GM21423 (cell line): ENCODE measurements at regions not wholly inside any gene's neighbourhood (a gene's known extent, or its start where the extent isn't known, plus 50 kb on each side); places are given as distances from the start of the nearest gene placed in this dataset.
"Not testable (repeated sequence)": the region's sequence is repeated elsewhere in the genome, so short reads cannot be mapped to it uniquely, and the experiment has no call there.

Experiments
- ATAC-seq: cut with Tn5 transposase; IDR thresholded peaks from one replicate; pipeline ENCODE4 v1.9.1; 2021; ENCODE audit warnings: mild to moderate bottlenecking, moderate library complexity; ENCODE audit not compliant: unreplicated experiment

GRCh38 chr4:106530821-106531220, 162.2 kb upstream of the GIMD1 start:
- ATAC-seq, result no peak

GRCh38 chr4:106530024-106530361, 161.4 kb upstream of the GIMD1 start:
- no peak for ATAC-seq

DNA sequence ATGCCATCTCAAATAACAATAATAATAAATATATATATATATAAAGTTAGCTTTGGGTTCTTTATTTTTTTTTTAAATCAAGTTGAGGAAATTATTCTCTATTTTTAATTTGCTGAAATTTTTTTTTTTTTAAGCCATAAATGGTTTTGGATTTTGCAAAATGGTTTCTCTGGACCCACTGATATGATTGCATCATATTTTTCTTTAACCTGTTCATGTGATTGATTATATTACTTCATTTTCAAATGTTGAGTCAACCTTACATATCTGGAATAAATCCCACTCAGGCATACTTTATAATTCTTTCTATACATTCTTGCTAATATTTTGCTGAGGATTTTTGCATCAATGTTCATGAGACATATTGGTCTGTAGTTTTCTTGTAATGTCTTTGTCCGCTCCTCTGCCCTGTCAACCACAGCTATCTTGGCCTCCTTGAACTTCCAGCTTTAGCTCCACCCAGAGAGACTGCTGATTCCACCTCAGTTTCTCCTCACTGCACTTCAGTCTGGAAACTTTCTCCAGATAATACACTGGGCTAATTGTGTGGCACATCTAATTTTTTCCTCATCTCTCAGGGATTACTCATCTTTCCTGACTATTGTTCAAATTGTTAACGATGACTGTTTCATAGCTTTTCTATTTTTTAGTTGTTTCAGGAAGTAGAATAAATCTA, 160.9 kb upstream of the GIMD1 start:
- no peak for ATAC-seq

DNA sequence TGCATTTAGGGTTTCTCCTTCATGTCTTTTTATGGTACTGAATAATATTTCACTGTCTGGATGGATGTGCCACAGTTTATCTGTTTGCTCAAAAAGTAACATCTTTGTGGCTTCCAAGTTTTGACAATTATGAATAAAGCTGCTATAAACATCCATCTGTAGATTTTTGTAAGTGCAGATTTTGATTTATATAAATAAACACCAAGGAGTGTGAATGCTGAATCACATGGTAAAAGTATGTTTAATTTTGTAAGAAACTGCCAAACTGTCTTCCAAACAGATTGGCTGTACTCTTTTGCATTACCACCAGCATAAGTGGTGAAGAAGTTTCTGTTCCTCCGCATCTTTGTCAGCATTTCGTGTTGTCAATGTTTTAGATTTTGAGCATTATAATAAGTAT, 158.7 kb upstream of the GIMD1 start:
- no peak for ATAC-seq

- not testable (repeated sequence) for ATAC-seq
These were observed 156.8 kb upstream of the GIMD1 start for GRCh38 chr4:106525425-106525824.

DNA sequence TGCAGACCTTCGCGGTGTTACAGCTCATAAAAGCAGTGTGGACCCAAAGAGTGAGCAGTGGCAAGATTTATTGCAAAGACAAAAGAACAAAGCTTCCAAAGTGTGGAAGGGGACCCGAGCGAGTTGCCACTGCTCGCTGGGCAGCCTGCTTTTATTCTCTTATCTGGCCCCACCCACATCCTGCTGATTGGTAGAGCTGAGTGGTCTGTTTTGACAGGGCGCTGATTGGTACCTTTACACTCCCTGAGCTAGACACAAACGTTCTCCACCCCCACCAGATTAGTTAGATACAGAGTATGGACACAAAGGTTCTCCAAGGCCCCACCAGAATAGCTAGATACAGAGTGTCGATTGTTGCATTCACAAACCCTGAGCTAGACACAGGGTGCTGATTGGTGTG, 156.2 kb upstream of the GIMD1 start:
- not testable (repeated sequence) for ATAC-seq

GRCh38 chr4:106522839-106523238, 154.3 kb upstream of the GIMD1 start:
- no peak for ATAC-seq

GRCh38 chr4:106512706-106513105, 144.1 kb upstream of the GIMD1 start:
- ATAC-seq, result no peak

- ATAC-seq, result no peak
These were observed 138.9 kb upstream of the GIMD1 start for GRCh38 chr4:106507440-106507839.

- ATAC-seq, result no peak
These were observed 134.8 kb upstream of the GIMD1 start for GRCh38 chr4:106503116-106504050.

- ATAC-seq, result peak; percentile 82
These were observed 133.6 kb upstream of the GIMD1 start for GRCh38 chr4:106502106-106502699.

GRCh38 chr4:106497271-106497670, 128.7 kb upstream of the GIMD1 start:
- ATAC-seq, result no peak

GRCh38 chr4:106496061-106496460, 127.5 kb upstream of the GIMD1 start:
- ATAC-seq, result no peak

DNA sequence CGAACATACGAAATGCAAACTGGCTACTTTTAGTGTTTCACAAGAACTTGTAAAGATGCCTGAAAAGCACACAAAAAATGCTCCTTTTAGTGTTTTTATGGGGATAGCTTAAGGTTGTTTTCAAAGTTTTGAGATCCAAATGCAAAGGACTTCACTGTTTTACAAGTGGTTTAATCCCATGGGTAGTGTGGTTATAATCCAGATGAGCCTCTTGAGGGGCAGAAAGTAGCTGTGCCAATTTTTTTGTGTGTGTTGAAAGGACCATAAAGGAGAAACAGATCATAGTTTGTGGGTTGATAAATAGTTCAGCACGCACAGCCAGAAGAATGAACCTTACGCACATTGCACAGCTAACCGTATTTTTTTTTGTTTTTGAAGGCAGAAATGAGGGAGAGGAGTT, 126.9 kb upstream of the GIMD1 start:
- no peak for ATAC-seq

DNA sequence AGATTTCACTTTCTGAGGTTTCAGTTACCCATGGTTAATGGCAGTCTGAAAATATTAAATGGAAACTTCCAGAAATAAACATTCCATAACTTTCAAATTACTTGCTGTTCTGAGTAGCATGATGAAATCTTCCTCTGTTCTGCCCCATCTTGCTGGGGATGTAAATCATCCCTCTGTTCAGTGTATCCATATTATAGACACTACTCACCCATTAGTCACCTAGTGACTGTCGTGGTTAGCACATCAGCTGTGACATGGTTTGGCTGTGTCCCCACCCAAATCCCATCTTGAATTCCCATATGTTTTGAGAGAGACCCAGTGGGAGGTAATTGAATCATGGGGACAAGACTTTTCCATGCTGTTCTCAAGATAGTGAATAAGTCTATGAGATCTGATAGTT, 125.5 kb upstream of the GIMD1 start:
- ATAC-seq, result no peak

GRCh38 chr4:106493086-106493485, 124.5 kb upstream of the GIMD1 start:
- ATAC-seq, result no peak

DNA sequence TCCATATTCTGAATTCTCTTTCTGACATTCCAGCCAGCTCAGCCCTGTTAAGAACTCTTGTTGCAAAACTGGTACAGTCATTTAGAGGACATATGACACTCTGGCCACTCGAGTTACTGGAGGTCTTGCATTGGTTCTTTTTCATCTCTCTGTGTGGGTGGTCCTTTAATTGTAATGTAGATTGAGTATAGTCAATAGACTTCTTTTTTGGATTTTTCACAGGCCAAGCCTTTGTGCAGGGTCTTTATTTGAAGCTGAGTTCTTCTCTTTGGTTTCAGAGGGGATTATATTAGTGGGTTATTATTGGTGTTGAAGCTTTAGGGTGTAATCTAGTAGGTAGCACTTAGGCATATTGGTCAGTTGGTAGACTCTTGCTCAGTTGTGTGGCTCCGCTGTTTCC, 118.0 kb upstream of the GIMD1 start:
- no peak for ATAC-seq

- no peak for ATAC-seq
These were observed 113.2 kb upstream of the GIMD1 start for GRCh38 chr4:106481801-106482200.

GRCh38 chr4:106478152-106478551, 109.6 kb upstream of the GIMD1 start:
- no peak for ATAC-seq

DNA sequence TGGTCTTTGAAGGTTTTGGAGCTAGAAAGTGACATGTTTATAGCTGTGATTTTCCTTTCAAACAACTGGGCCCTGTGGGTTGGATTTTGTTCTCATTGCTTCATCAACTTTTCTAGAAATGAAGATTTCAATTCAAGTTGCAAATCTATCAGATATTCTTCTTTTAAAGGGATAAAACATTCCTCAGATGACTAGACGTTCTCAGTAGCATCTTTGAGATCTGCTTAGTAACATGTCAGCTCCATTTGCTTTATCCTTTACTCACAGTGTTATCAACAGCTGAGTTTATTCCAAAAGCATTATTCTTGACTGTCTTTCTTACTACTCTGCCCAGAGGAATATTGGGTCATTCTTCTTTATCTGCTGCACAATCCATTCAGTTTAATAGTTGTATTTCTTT, 108.2 kb upstream of the GIMD1 start:
- no peak for ATAC-seq

GRCh38 chr4:106473515-106473914, 104.9 kb upstream of the GIMD1 start:
- ATAC-seq, result no peak

DNA sequence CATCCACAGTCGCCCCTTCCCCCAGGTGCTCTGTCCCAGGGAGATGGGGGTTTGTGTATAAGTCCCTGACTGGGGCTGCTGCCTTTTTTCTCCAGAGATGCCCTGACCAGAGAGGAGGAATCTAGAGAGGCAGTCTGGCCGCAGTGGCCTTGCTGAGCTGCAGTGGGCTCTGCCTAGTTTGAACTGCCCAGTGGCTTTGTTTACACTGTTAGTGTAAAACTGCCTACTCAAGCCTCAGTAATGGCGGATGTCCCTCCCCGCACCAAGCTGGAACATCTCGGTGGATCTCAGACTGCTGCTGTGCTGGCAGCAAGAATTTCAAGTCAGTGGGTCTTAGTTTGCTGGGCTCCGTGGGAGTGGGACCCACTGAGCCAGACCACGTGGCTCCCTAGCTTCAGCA, 102.6 kb upstream of the GIMD1 start:
- ATAC-seq, result no peak
